ENCODE measurements at regions not wholly inside any gene's neighbourhood (a gene's known extent, or its start where the extent isn't known, plus 50 kb on each side); places are given as distances from the start of the nearest gene placed in this dataset.

- H3K9me3 ChIP-seq = peaks cover 0 to 8% (median 3%) of the 10 kb centered on the region in 4 donors
- no peak overlapping the region for H3K4me3 ChIP-seq
- no peaks in the 10 kb centered on the region for H3K27me3 ChIP-seq
- no peak for ATAC-seq (ENCODE audit: low FRiP score in 2 of 2)
- no peaks in the 10 kb centered on the region for H3K4me1 ChIP-seq
- no peak for DNase-seq
- 95 to 98% methylated on average over 3 of the region's 3 CpGs for WGBS, 2 donors
- no peak for TF ChIP-seq POLR2AphosphoS5 (IDR thresholded peaks at IDR 0.05)
- no peak for TF ChIP-seq EP300 (IDR thresholded peaks at IDR 0.05)
- TF ChIP-seq POLR2A (IDR thresholded peaks at IDR 0.05) = no peak
- no peak for TF ChIP-seq CTCF (IDR thresholded peaks at IDR 0.05)
- no peak overlapping the region for H3K27ac ChIP-seq
- H3K36me3 ChIP-seq = no peaks in the 10 kb centered on the region
Measured at GRCh38 chr13:110779022-110779421, 65.5 kb downstream of the ING1 start.

GRCh38 chr13:110780422-110780821, 66.9 kb downstream of the ING1 start:
- no peak for ATAC-seq (ENCODE audit: low FRiP score in 2 of 2)
- no peak for TF ChIP-seq EP300 (IDR thresholded peaks at IDR 0.05)
- no peak for TF ChIP-seq CTCF (IDR thresholded peaks at IDR 0.05)
- Histone ChIP-seq H3K27me3 (no peaks in the 10 kb centered on the region), H3K27ac (no peak overlapping the region), H3K4me3 (no peak overlapping the region), H3K36me3 (no peaks in the 10 kb centered on the region), H3K9me3 (peaks cover 0 to 8% (median 3%) of the 10 kb centered on the region in 4 donors), H3K4me1 (no peaks in the 10 kb centered on the region)
- WGBS, 2 donors = 25 to 53% methylated on average over 2 of the region's 2 CpGs
- DNase-seq = no peak

- DNase-seq (no peak), ATAC-seq (ENCODE audit: low FRiP score in 2 of 2) (no peak)
- Histone ChIP-seq H3K9me3 (peaks cover 0 to 8% (median 3%) of the 10 kb centered on the region in 4 donors), H3K27me3 (no peaks in the 10 kb centered on the region), H3K4me1 (no peaks in the 10 kb centered on the region), H3K4me3 (no peak overlapping the region), H3K27ac (no peak overlapping the region), H3K36me3 (no peaks in the 10 kb centered on the region)
- no peak for TF ChIP-seq POLR2A (IDR thresholded peaks at IDR 0.05)
- TF ChIP-seq EP300 (IDR thresholded peaks at IDR 0.05) = no peak
- no peak for TF ChIP-seq CTCF (IDR thresholded peaks at IDR 0.05)
- no peak for TF ChIP-seq POLR2AphosphoS5 (IDR thresholded peaks at IDR 0.05)
Measured at GRCh38 chr13:110782185-110782584, 68.7 kb downstream of the ING1 start.

- Histone ChIP-seq H3K36me3 (no peaks in the 10 kb centered on the region), H3K9me3 (peaks cover 0 to 8% (median 3%) of the 10 kb centered on the region in 4 donors), H3K4me3 (no peak overlapping the region), H3K4me1 (no peaks in the 10 kb centered on the region), H3K27me3 (no peaks in the 10 kb centered on the region), H3K27ac (no peak overlapping the region)
- DNase-seq (no peak), ATAC-seq (ENCODE audit: low FRiP score in 2 of 2) (no peak)
- 86 to 95% methylated on average over 2 of the region's 2 CpGs for WGBS, 2 donors
- TF ChIP-seq EP300 (IDR thresholded peaks at IDR 0.05) (no peak), POLR2AphosphoS5 (IDR thresholded peaks at IDR 0.05) (no peak), CTCF (IDR thresholded peaks at IDR 0.05) (no peak), POLR2A (IDR thresholded peaks at IDR 0.05) (no peak)
Measured at GRCh38 chr13:110784704-110785103, 71.2 kb downstream of the ING1 start.

- ATAC-seq (ENCODE audit: low FRiP score in 2 of 2) = no peak
- Histone ChIP-seq H3K4me1 (no peaks in the 10 kb centered on the region), H3K9me3 (peaks cover 0 to 22% (median 7%) of the 10 kb centered on the region in 4 donors), H3K36me3 (no peaks in the 10 kb centered on the region), H3K4me3 (no peak overlapping the region), H3K27me3 (no peaks in the 10 kb centered on the region), H3K27ac (no peak overlapping the region)
- no peak for TF ChIP-seq CTCF (IDR thresholded peaks at IDR 0.05)
- no peak for TF ChIP-seq POLR2AphosphoS5 (IDR thresholded peaks at IDR 0.05)
- TF ChIP-seq POLR2A (IDR thresholded peaks at IDR 0.05) = no peak
- no peak for TF ChIP-seq EP300 (IDR thresholded peaks at IDR 0.05)
- 91 to 92% methylated on average over 14 of the region's 14 CpGs for WGBS, 2 donors
- no peak for DNase-seq
Measured at GRCh38 chr13:110788778-110789177, 75.3 kb downstream of the ING1 start.

Measured in upper lobe of left lung (tissue), 6 donors.